A673 (cell line): ENCODE measurements at regions not wholly inside any gene's neighbourhood (a gene's known extent, or its start where the extent isn't known, plus 50 kb on each side); places are given as distances from the start of the nearest gene placed in this dataset.

Experiments
- EZH2 ChIP-seq: fragments of 200-600 bp; sonication (generic); IDR thresholded peaks from 2 replicates; pipeline ENCODE4 v1.6.1; 2017; ENCODE audit warnings: borderline replicate concordance, low read depth, mild to moderate bottlenecking, mixed read lengths, antibody characterized with exemption, low read length; ENCODE audit not compliant: poor library complexity, severe bottlenecking
- TF ChIP-seq, protein P1 (sequence below): fragments of 300-800, 200-600 bp; sonication (generic); conservative IDR thresholded peaks from 2 replicates; pipeline ENCODE4 v1.5.1; 2017; ENCODE audit warnings: low read depth, mild to moderate bottlenecking, antibody characterized with exemption, low read length, moderate library complexity, mixed read lengths

DNA sequence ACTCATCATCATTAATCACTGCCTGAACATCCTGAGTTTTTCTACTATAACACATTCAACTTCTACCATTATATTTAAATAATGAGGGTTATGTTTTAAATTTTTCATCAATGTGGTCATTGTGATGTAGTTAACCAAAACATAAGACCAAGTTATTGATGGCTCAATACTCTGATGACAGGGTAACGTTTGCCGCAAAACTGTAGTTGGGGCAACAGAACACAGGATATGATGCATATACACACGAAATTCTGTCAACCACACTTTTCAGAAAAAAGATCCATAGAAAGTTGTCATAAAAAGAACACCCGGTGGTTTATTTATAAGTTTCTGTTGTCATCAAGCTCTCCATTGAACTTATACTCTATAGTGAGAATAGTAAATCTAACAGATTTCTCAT is 121.7 kb upstream of the COL11A1 start:
- TF ChIP-seq, protein P1, sequence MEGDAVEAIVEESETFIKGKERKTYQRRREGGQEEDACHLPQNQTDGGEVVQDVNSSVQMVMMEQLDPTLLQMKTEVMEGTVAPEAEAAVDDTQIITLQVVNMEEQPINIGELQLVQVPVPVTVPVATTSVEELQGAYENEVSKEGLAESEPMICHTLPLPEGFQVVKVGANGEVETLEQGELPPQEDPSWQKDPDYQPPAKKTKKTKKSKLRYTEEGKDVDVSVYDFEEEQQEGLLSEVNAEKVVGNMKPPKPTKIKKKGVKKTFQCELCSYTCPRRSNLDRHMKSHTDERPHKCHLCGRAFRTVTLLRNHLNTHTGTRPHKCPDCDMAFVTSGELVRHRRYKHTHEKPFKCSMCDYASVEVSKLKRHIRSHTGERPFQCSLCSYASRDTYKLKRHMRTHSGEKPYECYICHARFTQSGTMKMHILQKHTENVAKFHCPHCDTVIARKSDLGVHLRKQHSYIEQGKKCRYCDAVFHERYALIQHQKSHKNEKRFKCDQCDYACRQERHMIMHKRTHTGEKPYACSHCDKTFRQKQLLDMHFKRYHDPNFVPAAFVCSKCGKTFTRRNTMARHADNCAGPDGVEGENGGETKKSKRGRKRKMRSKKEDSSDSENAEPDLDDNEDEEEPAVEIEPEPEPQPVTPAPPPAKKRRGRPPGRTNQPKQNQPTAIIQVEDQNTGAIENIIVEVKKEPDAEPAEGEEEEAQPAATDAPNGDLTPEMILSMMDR, result no peak
- no peak for TF ChIP-seq EZH2
